Ishikawa (cell line): ENCODE measurements at regions not wholly inside any gene's neighbourhood (a gene's known extent, or its start where the extent isn't known, plus 50 kb on each side); places are given as distances from the start of the nearest gene placed in this dataset.

ENCODE experiments used
- CEBPB ChIP-seq: IDR thresholded peaks from 2 replicates; pipeline ENCODE4 v1.6.1; 2012
- CREB1 ChIP-seq: IDR thresholded peaks from 2 replicates; pipeline ENCODE4 v1.6.1; 2012; ENCODE audit warnings: low read depth
- EGR1 ChIP-seq: IDR thresholded peaks from 2 replicates; pipeline ENCODE4 v1.6.1; 2012
- EP300 ChIP-seq: IDR thresholded peaks from 2 replicates; pipeline ENCODE4 v1.6.1; 2012; ENCODE audit warnings: borderline replicate concordance
- FOXM1 ChIP-seq: IDR thresholded peaks from 2 replicates; pipeline ENCODE4 v1.6.1; 2012; ENCODE audit warnings: low read depth, borderline replicate concordance
- MAX ChIP-seq: IDR thresholded peaks from 2 replicates; pipeline ENCODE4 v1.6.1; 2012
- NFIC ChIP-seq: IDR thresholded peaks from 2 replicates; pipeline ENCODE4 v1.6.1; 2012
- RAD21 ChIP-seq: IDR thresholded peaks from 2 replicates; pipeline ENCODE4 v1.6.1; 2012; ENCODE audit warnings: low read depth
- REST ChIP-seq: IDR thresholded peaks from 2 replicates; pipeline ENCODE4 v1.6.1; 2012; ENCODE audit warnings: low read depth, mild to moderate bottlenecking
- TAF1 ChIP-seq: IDR thresholded peaks from 2 replicates; pipeline ENCODE4 v1.6.1; 2012; ENCODE audit warnings: low read depth, mild to moderate bottlenecking
- TCF12 ChIP-seq: IDR thresholded peaks from 2 replicates; pipeline ENCODE4 v1.6.1; 2012; ENCODE audit warnings: low read depth
- TEAD4 ChIP-seq: IDR thresholded peaks from 2 replicates; pipeline ENCODE4 v1.6.1; 2012
- USF1 ChIP-seq: IDR thresholded peaks from 2 replicates; pipeline ENCODE4 v1.6.1; 2012
- YY1 ChIP-seq: IDR thresholded peaks from 2 replicates; pipeline ENCODE4 v1.6.1; 2012; ENCODE audit warnings: low read depth
- ZBTB7A ChIP-seq: IDR thresholded peaks from 2 replicates; pipeline ENCODE4 v1.6.1; 2012; ENCODE audit warnings: low read depth

- TF ChIP-seq ZBTB7A (no peak), RAD21 (no peak), USF1 (no peak)
Measured at GRCh38 chr13:22135446-22135845, 464.6 kb downstream of the FGF9 start.

GRCh38 chr13:22137361-22138050 lies 466.6 kb downstream of the FGF9 start:
- TF ChIP-seq TAF1 (no peak), REST (no peak), USF1 (no peak), EGR1 (no peak), MAX (no peak), CREB1 (no peak), TCF12 (no peak), RAD21 (no peak), YY1 (no peak), TEAD4 (no peak), CEBPB (no peak), EP300 (no peak), FOXM1 (no peak), NFIC (no peak), ZBTB7A (no peak)

- TF ChIP-seq USF1 = no peak
- no peak for TF ChIP-seq REST
- no peak for TF ChIP-seq TAF1
- TF ChIP-seq ZBTB7A = no peak
- no peak for TF ChIP-seq TCF12
- no peak for TF ChIP-seq NFIC
- no peak for TF ChIP-seq EP300
- TF ChIP-seq CEBPB = no peak
- TF ChIP-seq MAX = no peak
- TF ChIP-seq FOXM1 = no peak
- TF ChIP-seq YY1 = no peak
- TF ChIP-seq RAD21 = no peak
- no peak for TF ChIP-seq TEAD4
- TF ChIP-seq CREB1 = no peak
- no peak for TF ChIP-seq EGR1
Measured at GRCh38 chr13:22138947-22139346, 468.1 kb downstream of the FGF9 start.

GRCh38 chr13:22141716-22142115 lies 470.8 kb downstream of the FGF9 start:
- no peak for TF ChIP-seq TAF1
- no peak for TF ChIP-seq USF1
- TF ChIP-seq EGR1 = no peak
- TF ChIP-seq NFIC = no peak
- TF ChIP-seq MAX = no peak
- no peak for TF ChIP-seq YY1
- TF ChIP-seq TCF12 = no peak
- no peak for TF ChIP-seq ZBTB7A

- no peak for TF ChIP-seq TEAD4
Measured at GRCh38 chr13:22143671-22144070, 472.8 kb downstream of the FGF9 start.
